Thyroid gland (tissue), 4 donors: ENCODE measurements at regions not wholly inside any gene's neighbourhood (a gene's known extent, or its start where the extent isn't known, plus 50 kb on each side); places are given as distances from the start of the nearest gene placed in this dataset.

Experiments
- DNase-seq, 2 donors: peaks; one replicate each; pipeline ENCODE4 v3.0.0-alpha.2; 2019
- H3K27ac ChIP-seq, 3 donors: fragments of 200-600 bp; sonication (generic); 1 replicate in 2 of 3; 2 replicates in 1 of 3; pipeline ENCODE4 v1.5.1; 2016 to 2019; ENCODE audit warnings: mild to moderate bottlenecking in 1 of 3, moderate library complexity in 1 of 3
- H3K27me3 ChIP-seq: fragments of 200-600 bp; sonication (generic); one replicate; pipeline ENCODE4 v1.5.1; 2019
- H3K36me3 ChIP-seq, 2 donors: fragments of 200-600 bp; sonication (generic); one replicate each; pipeline ENCODE4 v1.5.1; 2016 to 2019
- H3K4me1 ChIP-seq, 2 donors: fragments of 200-600 bp; sonication (generic); one replicate each; pipeline ENCODE4 v1.5.1; 2017 to 2019
- H3K4me3 ChIP-seq, 3 donors: fragments of 200-600 bp; sonication (generic); replicated peaks in 1 of 3; 1 replicate in 2 of 3; 2 replicates in 1 of 3; pipeline ENCODE4 v1.5.1; 2016; ENCODE audit warnings: mild to moderate bottlenecking in 1 of 3
- H3K9me3 ChIP-seq: fragments of 200-600 bp; sonication (generic); one replicate; pipeline ENCODE4 v1.5.1; 2017
- CTCF ChIP-seq, 6 experiments: fragments of 200-600 bp in 3 of 6; fragments of 450-650 bp in 3 of 6; sonication (generic) in 3 of 6; IDR thresholded peaks; one replicate each; pipeline ENCODE4 v1.5.1; 2016 to 2019; ENCODE audit warnings: antibody characterized with exemption in 6 of 6, mild to moderate bottlenecking in 2 of 6, inconsistent platforms in 1 of 6, moderate library complexity in 1 of 6
- POLR2A ChIP-seq, 2 donors: fragments of 450-650 bp; IDR thresholded peaks; one replicate each; pipeline ENCODE4 v1.6.1; 2017; ENCODE audit warnings: antibody characterized with exemption in 2 of 2, mild to moderate bottlenecking in 2 of 2, moderate library complexity in 1 of 2
- WGBS, 2 donors: methylation state at CpG; one replicate each; pipeline ENCODE4 v1.1.5; 2017; 5-methylcytosine and 5-hydroxymethylcytosine counted together
- intact Hi-C: fragments of 100-400 bp; cut with DNase I; formaldehyde crosslinking; loops from one replicate; pipeline ENCODE4 v1.15.1; 2023

- DNase-seq: no peak
- no peaks in the 10 kb centered on the region for H3K4me1 ChIP-seq
- 78 to 79% methylated on average over 1 of the region's 1 CpG for WGBS, 2 donors
- H3K9me3 ChIP-seq: no peaks in the 10 kb centered on the region
- H3K27ac ChIP-seq: no peak overlapping the region
- TF ChIP-seq CTCF (IDR thresholded peaks at IDR 0.05) (no peak), POLR2A (IDR thresholded peaks at IDR 0.05) (no peak)
- H3K36me3 ChIP-seq: no peaks in the 10 kb centered on the region
- no peak overlapping the region for H3K4me3 ChIP-seq
- no peaks in the 10 kb centered on the region for H3K27me3 ChIP-seq
- intact Hi-C loops: loop anchor here (10.0 kb wide), 1 partner anchor 402 kb away; no protein-coding TSS in a partner anchor
These were observed 56.8 kb upstream of the CCDC85A start for GRCh38 chr2:56127010-56127409.

GRCh38 chr2:56127463-56128152, 56.2 kb upstream of the CCDC85A start:
- intact Hi-C loops: loop anchor here (10.0 kb wide), 1 partner anchor 403 kb away; no protein-coding TSS in a partner anchor
- no peaks in the 10 kb centered on the region for H3K36me3 ChIP-seq
- DNase-seq: no peak
- H3K4me1 ChIP-seq: no peaks in the 10 kb centered on the region
- H3K4me3 ChIP-seq: no peak overlapping the region
- H3K9me3 ChIP-seq: no peaks in the 10 kb centered on the region
- H3K27ac ChIP-seq: no peak overlapping the region
- TF ChIP-seq CTCF (IDR thresholded peaks at IDR 0.05) (no peak), POLR2A (IDR thresholded peaks at IDR 0.05) (no peak)
- no peaks in the 10 kb centered on the region for H3K27me3 ChIP-seq
- WGBS, 2 donors: 66 to 76% methylated on average over 6 of the region's 6 CpGs

- Histone ChIP-seq H3K4me1 (no peaks in the 10 kb centered on the region), H3K9me3 (no peaks in the 10 kb centered on the region), H3K36me3 (no peaks in the 10 kb centered on the region), H3K4me3 (no peak overlapping the region), H3K27me3 (no peaks in the 10 kb centered on the region), H3K27ac (no peak overlapping the region)
- DNase-seq: no peak
- WGBS, 2 donors: 66 to 80% methylated on average over 3 of the region's 3 CpGs
- intact Hi-C loops: loop anchor here (10.0 kb wide), 1 partner anchor 403 kb away; no protein-coding TSS in a partner anchor
- TF ChIP-seq CTCF (IDR thresholded peaks at IDR 0.05): no peak
- no peak for TF ChIP-seq POLR2A (IDR thresholded peaks at IDR 0.05)
These were observed 55.6 kb upstream of the CCDC85A start for GRCh38 chr2:56128235-56128634.

DNA sequence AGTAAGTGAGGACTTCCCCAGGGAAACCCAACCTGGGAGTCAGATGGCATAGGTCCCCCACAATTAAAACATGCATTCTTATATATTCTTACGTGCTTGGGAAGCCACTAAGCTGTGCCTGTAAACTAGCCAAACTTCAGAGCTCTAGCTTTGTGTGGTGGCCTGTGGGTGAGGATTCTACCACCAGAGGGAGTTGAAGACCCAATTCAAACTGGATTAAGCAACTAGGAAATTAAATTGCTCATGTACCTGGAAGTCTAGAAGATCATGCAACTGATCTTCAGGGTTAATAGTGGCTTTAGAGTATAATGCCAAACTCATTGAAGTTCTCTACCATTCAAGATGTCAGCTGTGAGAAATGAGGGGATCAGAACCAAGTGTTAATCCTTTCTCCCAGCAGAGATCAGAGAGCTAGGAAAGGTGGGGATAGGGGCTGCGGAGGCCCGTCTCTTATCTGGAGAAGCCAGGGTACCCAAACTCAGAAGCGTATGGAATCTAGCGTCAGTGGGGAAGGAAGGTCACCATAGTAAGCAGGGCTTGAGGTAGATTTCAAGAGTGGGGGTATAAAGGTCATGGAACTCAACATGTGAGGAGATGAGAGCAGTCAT, 53.2 kb upstream of the CCDC85A start:
- TF ChIP-seq CTCF (IDR thresholded peaks at IDR 0.05) (peak; percentile 25 to 71 (median 47)), POLR2A (IDR thresholded peaks at IDR 0.05) (no peak)
- no peaks in the 10 kb centered on the region for H3K27me3 ChIP-seq
- intact Hi-C loops: no loop called here
- H3K36me3 ChIP-seq: no peaks in the 10 kb centered on the region
- peak; percentile 43 for DNase-seq
- no peaks in the 10 kb centered on the region for H3K4me1 ChIP-seq
- no peak overlapping the region for H3K27ac ChIP-seq
- no peaks in the 10 kb centered on the region for H3K9me3 ChIP-seq
- no peak overlapping the region for H3K4me3 ChIP-seq
- WGBS, 2 donors: 69 to 74% methylated on average over 5 of the region's 5 CpGs

DNA sequence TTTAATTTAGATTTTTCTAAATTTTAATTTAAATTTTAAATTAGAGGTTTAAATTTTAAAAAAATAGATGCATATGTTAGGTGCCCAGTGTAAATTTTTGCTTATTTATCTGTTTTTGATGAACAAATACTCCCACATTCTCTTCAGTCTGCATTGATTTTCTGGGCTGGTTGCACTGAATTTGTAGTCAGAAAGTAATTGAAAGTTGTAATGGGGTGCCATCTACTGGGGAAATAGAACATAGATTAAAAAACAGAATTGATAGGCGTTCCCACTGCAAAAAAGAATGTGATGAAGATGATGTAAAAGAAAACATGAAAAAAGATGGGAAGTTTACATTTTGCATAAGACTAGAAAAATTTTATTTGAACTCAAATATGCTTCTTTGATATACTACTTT, 51.7 kb upstream of the CCDC85A start:
- DNase-seq: no peak
- WGBS, 2 donors: 2 to 3% methylated on average over 1 of the region's 1 CpG
- no peak overlapping the region for H3K4me3 ChIP-seq
- H3K9me3 ChIP-seq: no peaks in the 10 kb centered on the region
- intact Hi-C loops: no loop called here
- no peaks in the 10 kb centered on the region for H3K36me3 ChIP-seq
- H3K27ac ChIP-seq: no peak overlapping the region
- H3K27me3 ChIP-seq: no peaks in the 10 kb centered on the region
- no peak for TF ChIP-seq POLR2A (IDR thresholded peaks at IDR 0.05)
- TF ChIP-seq CTCF (IDR thresholded peaks at IDR 0.05): peak in 5 of 6 experiments; percentile 12 to 70 (median 54)
- H3K4me1 ChIP-seq: no peaks in the 10 kb centered on the region
